ENCODE measurements at regions not wholly inside any gene's neighbourhood (a gene's known extent, or its start where the extent isn't known, plus 50 kb on each side); places are given as distances from the start of the nearest gene placed in this dataset.

DNA sequence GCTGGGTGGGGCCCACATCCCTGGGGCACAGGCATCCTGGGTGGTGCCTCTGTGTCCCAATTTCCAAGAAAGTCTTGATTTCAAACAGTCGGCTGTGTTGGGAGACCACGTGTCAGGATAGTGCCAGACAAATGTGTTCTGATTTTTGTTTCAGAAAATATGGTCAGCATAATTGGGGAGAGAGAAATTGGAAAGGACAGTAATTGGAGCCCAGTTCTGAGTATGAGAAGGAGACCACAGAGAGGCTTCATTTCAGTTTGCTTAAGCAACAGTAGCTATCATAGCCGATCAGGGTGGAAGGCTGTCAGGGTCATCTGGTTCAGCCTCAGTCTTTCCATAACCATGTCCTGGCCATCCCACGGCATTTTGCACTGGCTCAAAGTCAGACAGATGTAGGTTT lies 220.7 kb downstream of the CDC5L start:
- DNase-seq (no peak), ATAC-seq (no peak)
- Histone ChIP-seq H3K9me3 (no peaks in the 10 kb centered on the region), H3K4me3 (no peak overlapping the region), H3K36me3 (ENCODE audit: low read depth) (no peaks in the 10 kb centered on the region), H3K4me1 (ENCODE audit: low read depth) (no peaks in the 10 kb centered on the region)
- intact Hi-C loops (cut with DNase I, micrococcal nuclease): no loop called here
- TF ChIP-seq, protein P1, sequence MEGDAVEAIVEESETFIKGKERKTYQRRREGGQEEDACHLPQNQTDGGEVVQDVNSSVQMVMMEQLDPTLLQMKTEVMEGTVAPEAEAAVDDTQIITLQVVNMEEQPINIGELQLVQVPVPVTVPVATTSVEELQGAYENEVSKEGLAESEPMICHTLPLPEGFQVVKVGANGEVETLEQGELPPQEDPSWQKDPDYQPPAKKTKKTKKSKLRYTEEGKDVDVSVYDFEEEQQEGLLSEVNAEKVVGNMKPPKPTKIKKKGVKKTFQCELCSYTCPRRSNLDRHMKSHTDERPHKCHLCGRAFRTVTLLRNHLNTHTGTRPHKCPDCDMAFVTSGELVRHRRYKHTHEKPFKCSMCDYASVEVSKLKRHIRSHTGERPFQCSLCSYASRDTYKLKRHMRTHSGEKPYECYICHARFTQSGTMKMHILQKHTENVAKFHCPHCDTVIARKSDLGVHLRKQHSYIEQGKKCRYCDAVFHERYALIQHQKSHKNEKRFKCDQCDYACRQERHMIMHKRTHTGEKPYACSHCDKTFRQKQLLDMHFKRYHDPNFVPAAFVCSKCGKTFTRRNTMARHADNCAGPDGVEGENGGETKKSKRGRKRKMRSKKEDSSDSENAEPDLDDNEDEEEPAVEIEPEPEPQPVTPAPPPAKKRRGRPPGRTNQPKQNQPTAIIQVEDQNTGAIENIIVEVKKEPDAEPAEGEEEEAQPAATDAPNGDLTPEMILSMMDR (IDR thresholded peaks at IDR 0.05): no peak

DNA sequence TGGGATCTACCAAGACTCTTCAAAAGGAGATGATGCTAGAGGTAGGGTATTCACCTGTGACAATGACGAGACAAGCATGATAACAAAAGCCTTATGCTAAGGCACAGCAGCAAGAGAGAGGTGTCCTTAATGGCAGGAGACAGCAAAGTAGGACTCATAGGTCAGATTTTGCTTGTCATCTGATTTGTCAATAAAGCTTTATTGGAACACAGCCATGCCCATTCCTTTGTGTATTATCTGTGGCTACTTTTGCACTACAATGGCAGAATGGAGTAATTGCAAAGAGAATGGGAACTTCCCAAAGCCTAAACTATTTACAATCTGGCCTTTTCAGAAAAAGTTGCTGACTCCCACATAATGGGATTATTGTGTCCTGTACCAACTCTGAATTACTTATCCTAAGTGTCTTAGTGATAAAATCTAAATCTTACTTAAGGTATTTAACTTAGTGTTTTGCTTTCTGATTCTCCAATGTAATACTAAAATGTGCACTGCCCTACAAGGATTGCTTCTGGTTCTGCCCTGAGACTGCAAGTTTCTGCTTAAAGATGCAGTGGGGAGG lies 221.6 kb downstream of the CDC5L start:
- Histone ChIP-seq H3K4me1 (ENCODE audit: low read depth) (no peaks in the 10 kb centered on the region), H3K4me3 (no peak overlapping the region), H3K36me3 (ENCODE audit: low read depth) (no peaks in the 10 kb centered on the region), H3K9me3 (no peaks in the 10 kb centered on the region)
- no peak for DNase-seq
- no peak for ATAC-seq
- TF ChIP-seq, protein P1 (IDR thresholded peaks at IDR 0.05): no peak
- intact Hi-C loops (cut with DNase I, micrococcal nuclease): no loop called here

DNA sequence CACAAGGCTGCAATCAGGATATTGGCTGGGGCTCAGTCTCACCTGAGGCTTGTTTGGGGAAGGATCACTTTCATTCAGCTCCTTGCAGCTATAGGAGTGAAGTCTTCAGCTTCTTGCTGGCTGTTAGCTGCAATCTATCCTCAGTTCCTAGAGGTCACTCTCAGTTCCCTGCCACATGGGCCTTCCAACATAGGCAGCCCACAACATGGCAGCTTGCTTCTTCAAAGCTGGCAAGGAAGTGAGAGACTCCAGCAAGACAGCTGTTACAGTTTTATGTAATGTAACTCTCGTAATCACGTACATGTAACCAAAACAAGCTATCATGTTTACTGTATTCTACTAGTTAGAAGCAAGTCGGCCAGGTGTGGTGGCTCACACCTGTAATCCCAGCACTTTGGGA lies 226.9 kb downstream of the CDC5L start:
- Histone ChIP-seq H3K4me3 (no peak overlapping the region), H3K9me3 (no peaks in the 10 kb centered on the region), H3K4me1 (ENCODE audit: low read depth) (no peaks in the 10 kb centered on the region), H3K36me3 (ENCODE audit: low read depth) (no peaks in the 10 kb centered on the region)
- TF ChIP-seq, protein P1 (IDR thresholded peaks at IDR 0.05): no peak
- ATAC-seq (no peak), DNase-seq (no peak)
- intact Hi-C loops (cut with DNase I, micrococcal nuclease): no loop called here

DNA sequence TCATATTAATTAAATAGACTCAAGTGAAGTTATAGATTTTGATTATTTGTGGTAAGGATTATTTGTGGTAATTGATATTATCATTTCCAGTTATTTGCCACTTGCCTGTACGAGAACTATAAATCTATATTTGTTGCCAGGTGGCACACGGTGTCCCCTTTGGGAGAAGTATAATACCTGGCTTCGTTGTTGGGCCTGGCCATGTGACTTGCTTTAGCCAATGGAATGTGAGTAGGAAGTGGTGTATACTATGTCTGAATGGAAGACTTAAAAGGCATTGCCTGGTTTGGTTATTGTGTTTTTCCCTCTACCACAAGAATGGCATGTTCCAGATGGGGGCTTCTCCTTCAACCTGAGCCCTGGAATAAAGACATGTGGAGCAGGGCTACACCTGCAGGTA lies 228.1 kb downstream of the CDC5L start:
- no peak for DNase-seq
- Histone ChIP-seq H3K9me3 (no peaks in the 10 kb centered on the region), H3K4me1 (ENCODE audit: low read depth) (no peaks in the 10 kb centered on the region), H3K36me3 (ENCODE audit: low read depth) (no peaks in the 10 kb centered on the region), H3K4me3 (no peak overlapping the region)
- ATAC-seq: no peak
- TF ChIP-seq, protein P1 (IDR thresholded peaks at IDR 0.05): no peak
- intact Hi-C loops (cut with DNase I, micrococcal nuclease): no loop called here

DNA sequence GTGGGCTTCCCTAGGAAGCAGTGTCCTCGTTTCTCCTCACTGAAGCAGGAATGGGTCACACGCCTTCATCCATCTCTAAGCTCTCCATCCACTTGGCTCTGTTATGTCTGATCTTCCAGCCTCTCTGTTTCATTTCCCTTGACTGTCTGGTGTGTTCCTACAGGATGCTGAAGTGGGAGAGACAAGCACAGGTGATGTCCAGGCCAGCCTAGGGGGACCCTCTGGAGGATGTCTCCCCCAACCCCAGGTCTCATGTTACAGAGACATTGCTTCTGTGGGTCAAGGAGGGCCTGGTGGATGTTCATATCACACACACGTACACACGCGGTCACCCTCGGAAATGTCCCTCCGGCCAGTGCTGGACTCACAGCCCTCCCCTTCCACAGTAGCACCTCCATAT lies 229.9 kb downstream of the CDC5L start:
- Histone ChIP-seq H3K36me3 (ENCODE audit: low read depth) (no peaks in the 10 kb centered on the region), H3K9me3 (no peaks in the 10 kb centered on the region), H3K4me3 (no peak overlapping the region), H3K4me1 (ENCODE audit: low read depth) (no peaks in the 10 kb centered on the region)
- ATAC-seq (no peak), DNase-seq (no peak)
- intact Hi-C loops (cut with DNase I, micrococcal nuclease): no loop called here
- TF ChIP-seq, protein P1 (IDR thresholded peaks at IDR 0.05): no peak

DNA sequence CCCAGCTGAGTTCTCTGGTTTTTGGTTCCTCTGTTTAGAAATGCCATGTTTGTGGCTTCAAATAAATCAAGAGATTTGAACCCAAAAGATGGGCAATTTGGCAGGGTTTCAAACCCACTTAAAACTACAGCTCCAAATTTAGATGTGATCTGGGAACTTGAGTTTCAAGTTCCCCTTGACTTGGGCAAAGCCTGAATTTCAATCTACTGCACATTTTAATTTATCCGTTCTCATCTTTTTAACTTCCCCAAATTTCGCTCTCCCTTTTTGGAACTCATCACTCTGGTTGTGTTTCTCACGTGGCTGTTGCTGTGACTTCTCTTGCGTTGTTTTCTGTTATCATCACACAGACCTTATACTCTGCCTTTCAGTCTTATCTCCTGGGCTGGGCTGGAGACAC lies 230.9 kb downstream of the CDC5L start:
- Histone ChIP-seq H3K4me3 (no peak overlapping the region), H3K4me1 (ENCODE audit: low read depth) (no peaks in the 10 kb centered on the region), H3K9me3 (no peaks in the 10 kb centered on the region), H3K36me3 (ENCODE audit: low read depth) (no peaks in the 10 kb centered on the region)
- intact Hi-C loops (cut with DNase I, micrococcal nuclease): no loop called here
- TF ChIP-seq, protein P1 (IDR thresholded peaks at IDR 0.05): no peak
- no peak for ATAC-seq
- DNase-seq: no peak

Measured in mucosa of descending colon (tissue), 3 donors.